Inflammatory macrophage treated with lipopolysaccharide for 4 hours (primary cell): ENCODE measurements at regions not wholly inside any gene's neighbourhood (a gene's known extent, or its start where the extent isn't known, plus 50 kb on each side); places are given as distances from the start of the nearest gene placed in this dataset.
"Not testable (repeated sequence)": the region's sequence is repeated elsewhere in the genome, so short reads cannot be mapped to it uniquely, and the experiment has no call there.

ENCODE experiments used
- DNase-seq: peaks from one replicate; pipeline ENCODE4 v3.0.0-alpha.2; 2020

DNA sequence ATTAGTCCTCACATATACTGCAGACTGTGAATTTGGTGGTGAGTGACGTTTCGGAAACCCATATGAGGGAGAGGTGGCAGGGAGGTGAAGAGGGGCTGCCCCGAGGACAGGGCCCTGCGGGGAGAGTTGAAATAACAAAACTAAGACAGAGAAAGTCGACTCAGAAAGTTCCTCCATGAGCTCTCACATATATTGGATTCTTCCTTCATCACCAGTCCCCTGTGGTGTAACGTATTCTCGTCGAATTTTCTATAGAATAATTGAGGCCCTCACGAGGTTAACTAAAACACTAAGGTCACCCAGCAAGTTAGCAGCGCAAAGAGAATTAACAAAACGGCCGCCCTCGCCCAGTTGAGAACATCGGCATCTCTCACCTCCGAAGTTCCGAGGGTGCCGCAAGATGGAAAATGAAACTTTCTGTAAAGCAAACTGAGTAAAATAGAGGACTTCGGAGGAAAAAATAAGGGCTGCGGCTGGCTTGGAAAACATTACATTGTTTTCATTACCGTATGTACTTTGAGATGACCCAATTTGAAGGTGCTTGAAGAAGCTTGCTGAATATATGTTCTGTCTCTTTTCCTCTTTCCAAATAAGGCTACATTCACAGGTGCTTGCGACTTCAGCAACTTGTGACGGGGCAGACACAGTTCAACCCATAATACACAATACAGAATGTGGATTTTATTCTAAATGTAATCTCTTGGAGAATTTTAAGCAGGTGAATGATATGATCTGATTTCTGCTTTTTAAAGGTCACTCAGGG lies 490.9 kb upstream of the JARID2 start:
- no peak for DNase-seq

- DNase-seq, result no peak
These were observed 489.5 kb upstream of the JARID2 start for GRCh38 chr6:14756340-14756739.

DNA sequence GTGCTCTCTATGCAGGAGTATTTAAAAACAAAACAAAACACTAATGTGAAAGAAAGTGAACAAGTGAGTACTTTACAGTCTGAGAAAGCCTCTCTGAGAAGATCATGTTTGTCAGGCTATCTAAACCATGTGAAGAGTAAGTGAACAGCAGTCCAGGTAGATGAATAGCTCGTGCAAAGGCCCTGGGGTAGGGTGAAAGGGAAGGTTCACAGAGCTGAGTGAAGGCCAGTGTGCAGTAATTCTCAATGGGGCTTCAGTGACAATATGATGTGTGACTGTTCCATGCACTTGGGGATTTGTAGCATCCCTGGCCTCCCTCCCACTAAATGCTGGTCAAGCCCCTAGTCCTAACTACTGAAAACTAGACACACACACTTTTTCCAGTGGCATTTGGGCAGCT lies 488.9 kb upstream of the JARID2 start:
- DNase-seq, result no peak

DNA sequence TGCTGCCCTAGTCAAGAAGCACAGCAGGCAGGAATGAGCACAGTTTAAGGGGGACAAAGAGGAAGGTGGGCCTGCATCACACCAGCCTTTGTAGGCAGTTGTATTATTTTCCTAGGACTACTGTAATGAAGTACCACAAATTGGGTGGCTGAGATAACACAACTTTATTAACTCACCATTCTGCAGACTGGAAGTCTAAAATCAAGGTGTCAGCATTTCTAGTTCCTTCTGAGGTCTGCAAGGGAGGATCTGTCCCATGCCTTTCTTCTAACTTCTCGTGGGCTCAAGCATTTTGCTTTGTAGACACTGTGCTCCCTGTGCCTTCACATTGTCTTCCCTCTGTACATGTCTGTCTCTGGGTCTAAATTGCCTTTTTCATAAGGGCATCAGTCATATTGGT lies 488.5 kb upstream of the JARID2 start:
- DNase-seq, result peak; percentile 66

- peak; percentile 89 for DNase-seq
These were observed 487.3 kb upstream of the JARID2 start for GRCh38 chr6:14758421-14759081.

GRCh38 chr6:14759976-14760672 lies 485.7 kb upstream of the JARID2 start:
- DNase-seq, result no peak

DNA sequence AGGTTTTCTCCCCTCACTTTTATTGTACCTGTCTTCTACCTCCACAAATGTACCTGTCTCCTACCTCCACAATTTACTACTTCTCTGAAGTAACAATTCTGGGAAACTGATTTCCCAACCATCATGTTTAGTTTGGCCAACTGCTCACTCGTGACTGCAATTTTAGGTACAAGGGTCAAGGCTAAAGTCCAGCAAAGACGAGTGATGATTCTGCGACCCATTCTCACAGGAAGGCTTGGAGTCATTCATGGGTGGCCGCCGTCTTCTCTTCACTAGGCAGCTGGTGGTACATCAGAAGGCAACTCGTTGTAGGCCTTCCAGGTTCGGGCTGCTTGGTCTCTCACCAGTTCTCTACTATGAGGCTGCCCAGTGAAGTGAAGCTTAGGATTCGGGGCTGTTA lies 483.8 kb upstream of the JARID2 start:
- DNase-seq, result no peak

DNA sequence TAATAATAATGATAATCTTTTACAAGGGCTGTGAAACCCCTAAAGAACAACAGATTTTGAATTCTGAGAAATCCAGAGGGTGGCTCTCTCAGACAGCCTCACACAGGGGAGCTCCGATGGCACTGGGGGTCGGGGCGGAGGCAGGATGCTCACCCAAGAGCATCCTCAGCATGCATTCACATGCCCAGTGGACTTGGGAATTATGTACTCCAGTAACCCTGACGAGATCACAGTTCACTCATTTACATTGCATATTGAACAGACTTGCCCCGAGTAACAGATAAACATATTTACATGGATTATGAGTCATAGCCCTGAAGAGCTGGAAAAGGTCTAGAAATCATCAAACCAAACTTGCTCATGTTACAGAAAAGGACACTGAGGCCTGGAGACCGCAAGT lies 482.7 kb upstream of the JARID2 start:
- DNase-seq, result no peak

DNA sequence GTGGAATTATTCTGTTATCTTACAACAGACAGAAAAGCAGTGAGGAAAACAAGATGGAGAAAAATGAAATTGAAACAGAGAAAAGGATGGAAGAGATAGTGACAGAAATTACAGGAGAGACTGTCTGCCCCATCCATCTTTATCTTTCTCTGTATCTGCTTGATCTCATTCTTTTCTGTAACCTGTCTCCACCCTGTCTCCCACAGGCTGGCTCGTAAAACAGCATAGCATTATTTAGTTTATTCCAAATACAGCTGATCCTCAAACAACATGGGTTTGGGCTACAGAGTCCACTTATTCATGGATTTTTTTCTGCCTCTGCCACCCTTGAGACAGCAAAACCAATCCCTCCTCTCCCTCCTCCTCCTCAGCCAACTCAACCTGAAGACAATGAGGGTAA lies 482.3 kb upstream of the JARID2 start:
- no peak for DNase-seq

GRCh38 chr6:14765106-14765505 lies 480.8 kb upstream of the JARID2 start:
- DNase-seq, result peak; percentile 38

DNA sequence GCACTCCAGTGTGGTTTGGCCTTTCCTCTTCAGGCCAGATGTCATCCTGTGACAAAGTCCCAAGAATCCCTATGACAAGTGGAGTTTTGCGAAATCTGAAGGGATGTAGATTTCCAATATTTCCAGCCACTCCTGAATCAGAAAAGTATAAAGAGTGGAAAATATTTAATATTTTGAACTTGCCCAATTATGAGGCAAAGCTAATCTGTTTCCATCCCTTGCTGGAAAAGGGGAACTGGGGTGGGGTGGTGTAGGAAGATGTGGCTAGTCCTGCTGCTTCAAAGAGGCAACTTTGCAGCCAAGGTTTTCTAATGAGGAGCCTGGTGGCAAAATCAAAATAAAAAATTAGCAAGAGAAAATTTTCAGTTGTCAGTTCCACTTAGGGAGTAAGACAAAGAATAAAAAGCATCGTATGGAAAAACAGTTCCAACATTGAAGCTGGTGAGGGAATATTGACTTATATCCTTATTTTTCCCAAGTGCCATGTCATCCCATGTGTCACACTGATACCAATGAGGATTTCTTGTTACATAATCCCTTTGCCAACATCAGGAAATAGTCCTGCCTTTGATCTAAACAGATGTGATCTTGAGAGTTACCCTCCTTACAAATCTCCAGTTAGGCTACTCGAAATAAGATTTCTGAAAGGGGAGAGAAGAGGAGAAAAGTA lies 480.0 kb upstream of the JARID2 start:
- DNase-seq, result peak; percentile 72

DNA sequence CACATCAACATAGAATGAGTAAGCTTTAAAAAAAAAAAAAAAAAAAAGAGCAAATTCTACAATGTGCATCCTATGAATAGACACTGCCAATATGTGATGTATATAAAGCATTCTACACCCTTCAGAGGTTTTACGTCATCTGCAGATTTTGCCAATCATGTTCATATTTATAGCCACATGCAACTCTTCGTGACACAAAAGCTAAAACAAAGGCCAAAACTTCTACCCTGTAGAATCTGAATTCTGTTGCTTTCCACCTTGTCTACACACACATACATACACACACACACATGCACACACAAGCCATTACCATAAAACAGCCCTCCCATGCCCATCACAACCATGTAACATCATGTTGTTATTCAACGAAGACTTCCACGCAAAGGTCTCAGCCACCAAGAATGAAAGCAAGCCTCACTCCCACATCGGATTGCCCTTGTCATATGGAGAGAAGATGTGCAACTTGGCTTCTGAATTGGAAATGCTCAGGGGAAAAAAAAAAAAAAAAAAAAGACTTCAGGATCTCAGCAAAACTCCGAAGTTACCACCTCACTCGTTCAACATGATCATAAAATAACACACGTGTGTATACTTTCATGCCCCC lies 479.4 kb upstream of the JARID2 start:
- no peak for DNase-seq

GRCh38 chr6:14767226-14767625 lies 478.6 kb upstream of the JARID2 start:
- DNase-seq, result no peak

- DNase-seq, result no peak
These were observed 475.8 kb upstream of the JARID2 start for GRCh38 chr6:14770040-14770439.

DNA sequence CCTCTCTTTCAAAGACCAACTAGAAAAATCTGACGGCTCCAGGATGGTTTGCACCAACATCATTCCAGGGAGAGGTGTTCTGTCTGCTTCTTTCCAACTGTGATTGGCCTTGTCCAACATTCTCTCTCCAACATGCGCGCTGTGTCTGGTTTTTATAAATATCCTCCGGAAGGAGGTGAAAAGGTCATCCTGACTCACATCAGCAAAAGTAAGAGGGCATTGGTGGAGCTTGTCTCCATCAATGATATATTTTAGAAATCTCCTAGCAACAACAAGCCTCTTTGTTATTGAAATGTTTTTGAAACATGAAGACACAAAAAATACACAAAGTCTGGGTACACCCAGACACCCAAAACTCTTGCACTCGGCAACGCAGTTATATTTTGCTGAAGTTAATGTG lies 475.3 kb upstream of the JARID2 start:
- no peak for DNase-seq

DNA sequence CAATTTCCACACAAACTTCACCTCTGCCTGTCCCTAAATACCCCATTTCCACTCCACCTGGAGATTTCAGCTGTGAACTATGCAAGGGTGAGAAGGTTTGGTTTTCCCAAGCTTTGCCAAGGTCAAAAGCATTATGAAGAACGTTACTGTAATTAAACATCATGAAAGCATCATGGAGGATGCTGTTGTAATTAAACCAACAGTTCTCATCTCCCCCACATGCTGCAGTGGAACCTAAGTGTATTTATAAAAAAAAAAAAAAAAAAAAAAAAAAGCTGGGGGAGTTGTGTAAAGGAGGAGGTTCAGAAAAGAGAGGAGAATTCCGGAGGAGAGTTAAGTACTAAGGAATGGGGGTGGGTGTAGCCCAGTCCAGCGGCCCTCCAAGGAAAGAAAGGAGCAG lies 474.9 kb upstream of the JARID2 start:
- no peak for DNase-seq

DNA sequence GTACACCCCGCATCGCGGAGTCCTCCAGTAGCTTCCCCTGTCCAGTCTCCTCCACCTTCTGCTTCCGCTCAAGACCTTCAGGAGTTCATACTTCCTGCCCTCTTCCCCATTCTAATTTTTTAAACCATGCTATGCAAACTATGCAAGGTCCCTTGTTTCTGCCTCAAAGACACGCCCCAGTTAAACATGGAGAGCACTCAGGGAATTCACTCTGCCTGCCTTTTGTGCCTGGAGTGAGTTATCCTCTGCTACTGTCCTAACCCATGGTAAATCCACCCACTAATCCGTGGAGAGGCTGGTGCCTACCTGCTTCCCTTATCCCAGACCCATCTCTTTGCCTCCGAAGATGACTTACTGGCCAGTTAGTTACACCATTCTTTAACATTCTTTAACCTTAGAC lies 473.7 kb upstream of the JARID2 start:
- no peak for DNase-seq

DNA sequence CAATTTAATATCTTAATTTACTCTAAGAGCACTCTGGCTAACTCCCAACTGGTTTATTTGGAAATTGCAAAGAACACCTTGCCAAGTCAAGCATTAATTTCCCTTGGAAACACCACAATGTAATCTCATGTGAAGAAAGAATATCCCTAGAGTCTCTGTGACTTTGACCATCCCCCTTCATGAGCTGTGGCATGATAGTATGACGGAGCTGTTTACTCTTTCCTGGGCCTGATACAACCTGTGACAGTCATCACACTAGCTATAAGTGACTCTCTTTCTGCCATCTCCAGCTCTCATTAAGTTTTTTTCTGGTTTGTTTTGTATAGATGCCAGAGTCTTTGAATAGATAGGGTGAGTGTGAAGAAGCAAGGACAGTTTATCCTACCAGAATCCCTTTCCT lies 470.3 kb upstream of the JARID2 start:
- no peak for DNase-seq

DNA sequence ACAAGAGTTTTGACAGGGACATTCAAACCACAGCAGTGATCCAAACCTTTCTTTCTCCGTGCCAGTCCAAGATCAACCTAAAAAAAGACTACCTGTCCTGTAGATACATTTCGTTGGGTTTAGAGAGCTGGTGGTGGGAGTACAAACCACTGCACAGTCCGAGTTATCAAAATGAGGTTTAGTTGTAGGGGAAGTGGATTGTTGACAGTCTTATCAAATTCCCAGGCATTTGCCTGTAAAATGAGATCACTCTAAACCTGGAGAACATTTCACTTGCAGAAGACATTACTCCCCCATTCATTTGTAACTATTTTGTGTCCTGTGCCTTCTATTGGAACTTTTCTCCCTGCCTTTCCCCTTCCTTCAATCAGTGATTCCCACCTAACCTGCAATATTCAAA lies 469.6 kb upstream of the JARID2 start:
- no peak for DNase-seq

- no peak for DNase-seq
These were observed 463.9 kb upstream of the JARID2 start for GRCh38 chr6:14781772-14782525.

- DNase-seq, result not testable (repeated sequence)
These were observed 462.9 kb upstream of the JARID2 start for GRCh38 chr6:14782921-14783464.

DNA sequence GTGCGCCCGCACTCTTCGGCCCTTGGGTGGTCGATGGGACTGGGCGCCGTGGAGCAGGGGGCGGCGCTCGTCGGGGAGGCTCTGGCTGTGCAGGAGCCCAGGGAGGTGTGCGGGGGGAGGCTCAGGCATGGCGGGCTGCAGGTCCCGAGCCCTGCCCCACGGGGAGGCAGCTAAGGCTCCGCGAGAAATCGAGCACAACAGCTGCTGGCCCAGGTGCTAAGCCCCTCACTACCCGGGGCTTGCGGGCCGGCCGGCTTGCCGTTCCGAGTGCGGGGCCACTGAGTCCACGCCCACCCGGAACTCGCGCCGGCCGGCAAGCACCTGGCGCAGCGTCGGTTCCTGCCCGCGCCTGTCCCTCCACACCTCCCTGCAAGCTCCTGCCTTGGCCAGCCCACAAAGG lies 462.3 kb upstream of the JARID2 start:
- DNase-seq, result no peak
